Small intestine (tissue), 7 donors: ENCODE measurements at regions not wholly inside any gene's neighbourhood (a gene's known extent, or its start where the extent isn't known, plus 50 kb on each side); places are given as distances from the start of the nearest gene placed in this dataset.

ENCODE experiments used
- DNase-seq, 2 donors: peaks; one replicate each; pipeline versions ENCODE4 v3.0.0 to v3.0.0-alpha.2; 2013
- FAIRE-seq: peaks from 2 replicates; lab custom pipeline; 2012; peaks lifted over from hg19 to GRCh38; lab: Jason Lieb, UNC
- H3K27ac ChIP-seq, 3 donors: one replicate each; pipeline ENCODE4 v1.5.1; 2013; ENCODE audit warnings: low read length in 2 of 3, mild to moderate bottlenecking in 2 of 3, control low read depth in 1 of 3, inconsistent platforms in 1 of 3, low read depth in 1 of 3, moderate library complexity in 1 of 3
- H3K27me3 ChIP-seq, 3 donors: one replicate each; pipeline ENCODE4 v1.6.1; 2013; ENCODE audit warnings: low read length in 3 of 3, inconsistent platforms in 1 of 3; ENCODE audit not compliant: control insufficient read depth in 3 of 3, insufficient read depth in 3 of 3
- H3K36me3 ChIP-seq, 3 donors: one replicate each; pipeline ENCODE4 v1.6.1; 2013; ENCODE audit warnings: low read length in 3 of 3, inconsistent platforms in 1 of 3, low read depth in 1 of 3, mild to moderate bottlenecking in 1 of 3, moderate library complexity in 1 of 3; ENCODE audit not compliant: control insufficient read depth in 3 of 3, insufficient read depth in 2 of 3
- H3K4me1 ChIP-seq, 3 donors: one replicate each; pipeline ENCODE4 v1.6.1; 2013; ENCODE audit warnings: low read length in 2 of 3, inconsistent platforms in 1 of 3, low read depth in 1 of 3, mild to moderate bottlenecking in 1 of 3, moderate library complexity in 1 of 3; ENCODE audit not compliant: control insufficient read depth in 3 of 3, insufficient read depth in 2 of 3
- H3K4me3 ChIP-seq, 3 donors: one replicate each; pipeline ENCODE4 v1.5.1; 2013; ENCODE audit warnings: low read length in 3 of 3, control low read depth in 1 of 3, inconsistent platforms in 1 of 3, low read depth in 1 of 3, mild to moderate bottlenecking in 1 of 3, moderate library complexity in 1 of 3
- H3K9me3 ChIP-seq, 2 donors: one replicate each; pipeline ENCODE4 v1.6.1; 2013; ENCODE audit warnings: low read depth in 1 of 2, low read length in 1 of 2; ENCODE audit not compliant: control insufficient read depth in 2 of 2, insufficient read depth in 1 of 2
- WGBS, 3 donors: extraction: QIAGEN DNeasy Blood & Tissue Kit; methylation state at CpG; one replicate each; pipeline ENCODE4 v1.1.7; 2013; 5-methylcytosine and 5-hydroxymethylcytosine counted together
- donor health status: healthy with polysubstance abuse.
- donor health status: control.
- donor health status: control.
- donor health status: Bipolar disorder and iron deficiency.
- donor health status: healthy.

DNA sequence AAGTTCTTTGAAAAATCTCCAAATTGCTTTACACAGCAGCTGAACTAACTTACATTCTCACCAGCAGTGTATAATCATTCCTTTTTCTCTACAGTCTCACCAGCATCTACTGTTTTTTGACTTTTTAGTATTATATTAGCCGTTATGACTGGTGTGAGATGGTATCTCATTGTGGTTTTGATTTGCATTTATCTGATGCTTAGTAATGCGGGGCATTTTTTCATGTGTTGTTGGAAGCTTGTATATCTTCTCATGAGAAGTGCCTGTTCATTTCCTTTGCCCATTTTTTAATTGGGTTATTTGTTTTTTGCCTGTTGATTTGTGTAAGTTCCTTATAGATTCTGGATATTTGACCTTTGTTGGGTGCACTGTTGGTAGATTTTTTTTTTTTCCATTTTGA, 931.7 kb downstream of the CENPC start:
- no peaks in the 10 kb centered on the region for H3K27me3 ChIP-seq
- no peak overlapping the region for H3K4me3 ChIP-seq
- no peaks in the 10 kb centered on the region for H3K36me3 ChIP-seq
- H3K4me1 ChIP-seq: no peaks in the 10 kb centered on the region
- H3K27ac ChIP-seq: no peak overlapping the region
- DNase-seq: no peak
- no peak for FAIRE-seq
- WGBS, 3 donors: 77 to 86% (median 83%) methylated on average over 2 of the region's 2 CpGs
- peaks cover 3 to 5% of the 10 kb centered on the region in 2 donors for H3K9me3 ChIP-seq

DNA sequence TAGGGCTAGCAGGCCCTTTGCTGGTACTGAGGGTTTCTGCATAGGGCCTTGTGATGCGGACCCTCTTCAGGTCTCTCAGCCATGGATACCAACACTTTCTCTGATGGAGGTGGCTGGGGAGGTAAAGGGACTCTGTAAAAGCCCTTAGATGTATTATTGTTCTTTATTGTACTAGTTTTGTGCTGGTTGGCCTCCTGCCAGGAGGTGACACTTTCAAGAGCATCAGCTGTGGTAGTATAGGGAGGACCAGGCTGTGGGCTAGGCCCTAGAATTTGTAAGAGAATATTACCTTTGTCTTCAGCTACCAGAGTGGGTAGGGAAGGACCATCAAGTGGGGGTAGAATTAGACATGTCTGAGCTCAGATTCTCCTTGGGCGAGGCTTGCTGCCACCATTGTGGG, 936.3 kb downstream of the CENPC start:
- H3K36me3 ChIP-seq: no peaks in the 10 kb centered on the region
- DNase-seq: no peak
- 92 to 94% (median 93%) methylated on average over 2 of the region's 2 CpGs for WGBS, 3 donors
- no peak for FAIRE-seq
- no peaks in the 10 kb centered on the region for H3K27me3 ChIP-seq
- H3K4me1 ChIP-seq: no peaks in the 10 kb centered on the region
- H3K4me3 ChIP-seq: no peak overlapping the region
- no peaks in the 10 kb centered on the region for H3K9me3 ChIP-seq
- no peak overlapping the region for H3K27ac ChIP-seq

DNA sequence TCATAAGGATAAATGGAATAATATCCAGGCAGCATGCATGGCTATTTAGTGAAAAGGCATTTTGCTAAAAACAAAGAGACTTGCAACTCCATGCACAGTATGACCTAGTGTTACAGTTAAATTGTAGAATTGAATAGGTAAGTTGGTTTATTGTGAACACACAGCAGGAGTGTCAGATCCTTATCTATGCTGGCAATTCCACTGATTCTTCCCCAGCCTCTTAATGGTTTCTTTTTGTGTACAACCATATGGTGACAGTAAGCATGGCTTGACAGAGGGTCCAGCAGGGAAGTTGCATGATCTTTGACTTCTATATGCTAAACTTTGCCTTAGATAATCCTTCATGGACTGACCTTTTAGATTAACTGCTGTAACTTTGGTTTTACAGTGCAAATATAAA, 936.6 kb upstream of the EPHA5 start:
- Histone ChIP-seq H3K27me3 (no peaks in the 10 kb centered on the region), H3K4me3 (no peak overlapping the region), H3K4me1 (no peaks in the 10 kb centered on the region), H3K27ac (no peak overlapping the region), H3K36me3 (no peaks in the 10 kb centered on the region), H3K9me3 (no peaks in the 10 kb centered on the region)
- DNase-seq (no peak), FAIRE-seq (no peak)

DNA sequence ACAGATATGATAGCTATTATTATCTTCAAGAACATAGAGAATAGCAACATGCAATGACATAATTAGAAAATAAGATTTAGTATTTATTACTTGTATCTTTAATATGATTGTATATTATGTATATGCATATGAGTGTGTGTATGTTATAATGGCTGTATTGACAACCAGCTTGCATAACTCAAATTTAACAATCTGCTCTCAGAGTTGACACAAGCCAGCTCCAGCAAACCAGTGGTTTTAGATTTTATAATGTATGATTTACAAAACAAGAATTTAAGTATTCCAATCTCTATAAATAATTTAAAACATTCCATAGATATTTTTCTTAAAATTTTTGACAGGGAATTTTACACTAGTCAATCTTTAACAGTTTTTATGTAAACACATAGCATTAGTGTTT, 935.9 kb upstream of the EPHA5 start:
- H3K36me3 ChIP-seq: no peaks in the 10 kb centered on the region
- H3K4me3 ChIP-seq: no peak overlapping the region
- no peaks in the 10 kb centered on the region for H3K27me3 ChIP-seq
- H3K4me1 ChIP-seq: no peaks in the 10 kb centered on the region
- H3K9me3 ChIP-seq: no peaks in the 10 kb centered on the region
- FAIRE-seq: peak; percentile 53
- no peak overlapping the region for H3K27ac ChIP-seq
- no peak for DNase-seq

DNA sequence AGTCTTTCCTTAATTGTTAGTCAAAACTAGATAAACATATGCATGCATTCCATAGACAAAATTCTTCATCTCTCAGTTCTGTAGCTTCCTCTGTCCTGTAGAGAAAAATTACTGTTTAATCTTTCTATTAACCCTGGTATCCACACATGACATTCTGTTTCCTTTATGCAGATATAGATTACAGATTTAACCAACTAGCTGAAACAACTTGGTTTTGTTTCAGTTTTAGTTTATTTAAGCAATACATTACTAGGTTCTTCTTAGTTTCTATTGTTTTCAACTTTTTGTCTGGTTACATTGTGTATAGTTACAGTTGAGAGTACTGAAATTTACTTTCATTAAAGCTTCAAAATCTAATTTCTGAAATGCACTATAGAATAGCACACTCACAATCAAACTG, 933.9 kb upstream of the EPHA5 start:
- H3K27ac ChIP-seq: no peak overlapping the region
- H3K4me1 ChIP-seq: no peaks in the 10 kb centered on the region
- no peaks in the 10 kb centered on the region for H3K36me3 ChIP-seq
- no peak overlapping the region for H3K4me3 ChIP-seq
- no peaks in the 10 kb centered on the region for H3K27me3 ChIP-seq
- H3K9me3 ChIP-seq: no peaks in the 10 kb centered on the region
- FAIRE-seq (no peak), DNase-seq (no peak)

DNA sequence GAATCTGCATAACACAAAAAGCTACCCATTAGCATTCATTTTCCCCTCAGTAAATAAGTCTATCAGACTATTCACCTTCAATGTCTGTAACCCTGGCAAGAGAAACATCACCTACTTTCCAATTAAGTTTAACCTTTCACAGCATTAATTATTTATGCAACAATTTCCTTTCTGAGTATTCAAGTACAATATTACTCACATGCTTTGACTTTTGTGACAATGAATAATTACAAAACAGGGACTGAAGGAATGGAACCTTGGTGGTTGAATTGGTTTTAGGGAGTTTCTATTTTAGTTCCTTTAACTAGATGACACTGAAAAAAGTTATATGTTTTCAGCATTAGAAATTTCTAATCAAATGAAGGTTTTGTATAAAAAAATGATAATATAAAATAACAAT, 932.3 kb upstream of the EPHA5 start:
- Histone ChIP-seq H3K36me3 (no peaks in the 10 kb centered on the region), H3K4me1 (no peaks in the 10 kb centered on the region), H3K4me3 (no peak overlapping the region), H3K27me3 (no peaks in the 10 kb centered on the region), H3K9me3 (no peaks in the 10 kb centered on the region), H3K27ac (no peak overlapping the region)
- DNase-seq: no peak
- FAIRE-seq: no peak

DNA sequence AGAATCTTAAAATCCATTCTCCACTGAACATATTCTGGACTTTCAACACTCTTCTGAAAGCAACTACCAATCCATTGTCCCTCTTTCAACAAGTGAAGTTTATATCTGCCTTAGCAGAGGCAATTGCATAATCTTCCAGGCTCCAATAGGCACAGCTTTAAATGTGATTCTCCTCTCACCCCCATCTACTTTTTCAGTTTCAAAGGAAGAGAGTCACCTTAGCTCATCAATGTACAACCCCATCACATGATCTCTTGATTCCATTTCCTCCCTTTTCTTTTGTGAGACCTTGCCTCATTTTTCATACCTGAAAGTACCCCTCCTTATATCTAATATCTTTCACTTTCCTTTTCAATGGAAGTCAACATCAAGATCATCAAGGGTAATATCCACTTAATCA, 921.7 kb upstream of the EPHA5 start:
- FAIRE-seq: no peak

DNA sequence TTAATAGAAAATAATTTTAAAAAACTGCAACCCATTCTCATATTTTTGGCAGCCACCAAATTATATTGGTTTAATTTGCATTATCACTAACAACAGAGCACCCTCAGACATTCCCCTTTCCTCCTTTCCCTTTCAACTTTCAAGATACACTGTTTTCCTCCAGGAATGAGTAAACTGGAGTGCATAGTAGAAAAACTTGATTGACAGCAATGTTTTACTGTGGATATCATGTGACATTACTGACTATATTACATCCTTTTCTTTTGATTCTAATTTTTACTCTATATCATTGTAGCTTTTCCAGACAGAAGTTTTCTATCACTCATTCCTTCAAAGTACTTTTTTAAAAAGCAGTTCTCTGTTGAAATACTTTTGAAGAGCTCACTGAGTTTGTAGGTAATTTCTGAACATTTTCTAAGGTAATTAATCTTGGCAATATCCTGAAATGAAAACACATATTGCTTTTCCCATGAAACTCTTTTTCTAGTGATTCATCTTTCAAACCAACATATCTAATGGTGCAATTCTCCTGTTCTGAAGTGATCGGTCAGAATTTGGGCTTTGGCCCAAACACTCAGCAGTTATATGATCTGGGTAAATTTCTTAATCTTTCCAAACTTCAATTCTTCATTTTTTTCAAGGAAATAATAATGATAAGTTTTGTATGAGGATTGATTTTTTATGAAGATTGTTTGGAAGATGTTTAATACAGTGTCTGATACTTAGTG, 920.4 kb upstream of the EPHA5 start:
- H3K9me3 ChIP-seq: no peaks in the 10 kb centered on the region
- no peak for FAIRE-seq

More for the DNA sequence above, 921.7 kb upstream of the EPHA5 start:
- Histone ChIP-seq H3K27ac (no peak overlapping the region), H3K4me3 (no peak overlapping the region), H3K36me3 (no peaks in the 10 kb centered on the region), H3K4me1 (no peaks in the 10 kb centered on the region), H3K9me3 (no peaks in the 10 kb centered on the region), H3K27me3 (no peaks in the 10 kb centered on the region)
- no peak for DNase-seq

DNA sequence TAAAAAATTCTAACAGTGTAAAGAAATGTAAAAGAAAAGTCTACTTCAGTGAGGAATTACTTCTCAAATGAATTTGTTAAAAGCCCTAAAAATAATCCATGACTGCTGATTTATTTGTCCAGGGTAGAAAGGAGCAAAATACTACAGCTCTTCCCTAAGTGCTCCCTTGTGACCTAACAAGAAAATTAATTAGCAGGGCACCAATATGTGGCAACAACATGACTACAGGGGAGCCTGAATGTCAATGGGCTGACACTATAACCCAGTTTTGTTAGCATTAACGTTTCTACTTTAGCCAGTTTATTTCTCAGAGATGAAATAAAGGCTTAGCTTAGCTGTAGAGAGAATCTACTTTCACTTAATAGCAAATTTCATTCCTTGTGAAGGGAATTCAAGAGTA, 918.9 kb upstream of the EPHA5 start:
- Histone ChIP-seq H3K36me3 (no peaks in the 10 kb centered on the region), H3K4me3 (no peak overlapping the region), H3K27ac (no peak overlapping the region), H3K27me3 (no peaks in the 10 kb centered on the region), H3K4me1 (no peaks in the 10 kb centered on the region), H3K9me3 (no peaks in the 10 kb centered on the region)
- FAIRE-seq: no peak
- 12 to 27% (median 21%) methylated on average over 1 of the region's 1 CpG for WGBS, 3 donors
- DNase-seq: no peak

More for the DNA sequence above, 920.4 kb upstream of the EPHA5 start:
- H3K4me1 ChIP-seq: no peaks in the 10 kb centered on the region
- 78 to 88% (median 82%) methylated on average over 1 of the region's 1 CpG for WGBS, 3 donors
- H3K4me3 ChIP-seq: no peak overlapping the region
- no peak for DNase-seq
- H3K36me3 ChIP-seq: no peaks in the 10 kb centered on the region
- no peaks in the 10 kb centered on the region for H3K27me3 ChIP-seq
- no peak overlapping the region for H3K27ac ChIP-seq
